EL (cell line): ENCODE measurements at regions not wholly inside any gene's neighbourhood (a gene's known extent, or its start where the extent isn't known, plus 50 kb on each side); places are given as distances from the start of the nearest gene placed in this dataset.

Source experiments
- DNase-seq: peaks from one replicate; pipeline ENCODE4 v3.0.0-alpha.2; 2016

DNA sequence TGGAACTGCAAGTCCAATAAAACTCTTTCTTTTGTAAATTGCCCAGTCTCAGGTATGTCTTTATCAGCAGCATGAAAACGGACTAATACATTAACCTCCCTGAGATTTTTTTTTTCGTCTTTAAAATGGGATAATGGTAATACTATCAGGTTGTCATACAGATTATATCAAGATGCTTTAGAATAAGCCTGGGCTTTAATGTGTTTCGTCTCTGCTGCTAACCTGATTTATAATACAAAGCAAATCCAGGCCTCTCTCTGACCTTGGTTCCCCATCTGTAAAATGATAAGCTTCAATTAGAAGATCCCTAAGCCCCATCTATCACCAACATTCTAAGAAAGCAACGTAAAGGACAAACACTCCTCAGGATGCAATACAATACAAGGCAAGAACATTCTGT, 283.5 kb downstream of the LRATD1 start:
- DNase-seq, result no peak

DNA sequence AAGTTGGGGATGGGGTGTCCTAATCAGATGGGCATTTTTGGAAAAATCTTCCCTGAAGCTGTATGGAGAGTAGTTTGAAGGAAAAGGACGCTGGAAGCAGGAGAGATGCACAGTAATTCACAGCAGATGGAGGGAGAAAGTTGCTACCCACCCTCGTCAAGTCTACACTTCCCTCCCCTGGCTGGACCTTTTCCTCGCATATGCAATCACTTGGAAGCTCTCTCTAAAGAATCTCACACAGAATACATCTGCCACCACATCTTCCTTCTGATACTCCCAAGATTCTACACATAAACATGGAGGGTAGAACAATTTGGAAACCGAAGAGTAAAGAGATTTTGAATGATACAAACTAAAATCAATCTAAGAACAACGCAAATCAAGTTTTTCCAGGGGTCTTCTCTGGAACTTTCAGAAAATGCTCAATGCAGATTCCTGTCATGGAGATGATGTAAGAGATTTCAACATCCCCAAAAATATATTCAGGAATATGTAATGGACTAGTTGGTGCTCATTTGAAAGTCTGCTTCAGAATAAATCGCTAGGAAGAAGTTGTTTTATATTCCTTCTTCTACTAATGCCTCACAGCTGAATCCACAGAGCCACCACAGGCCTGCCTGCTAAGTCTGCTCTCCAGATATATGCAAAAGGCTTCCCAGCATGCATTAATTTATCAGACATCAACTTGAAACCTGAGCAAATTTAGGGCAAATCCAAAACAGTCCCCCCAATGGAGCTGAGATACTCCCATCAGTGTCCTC, 291.5 kb downstream of the LRATD1 start:
- no peak for DNase-seq

DNA sequence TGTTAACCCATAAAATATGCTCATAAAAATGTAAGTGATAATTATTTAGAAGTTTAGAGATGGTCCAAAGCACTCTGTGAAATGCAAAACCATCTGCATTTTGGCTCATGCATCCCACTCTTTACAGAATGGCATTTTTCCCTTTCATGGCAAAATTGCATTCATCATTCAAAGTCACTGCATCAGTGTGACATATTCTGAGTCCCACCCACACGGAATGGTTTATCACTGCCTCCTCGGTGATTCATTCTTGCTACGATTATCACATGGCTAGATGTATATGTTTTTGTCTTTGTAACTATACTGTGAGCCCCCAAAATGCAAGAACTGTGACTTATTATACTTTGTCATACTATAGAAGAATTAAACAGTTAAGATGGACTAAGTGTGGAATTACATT, 293.0 kb downstream of the LRATD1 start:
- no peak for DNase-seq

DNA sequence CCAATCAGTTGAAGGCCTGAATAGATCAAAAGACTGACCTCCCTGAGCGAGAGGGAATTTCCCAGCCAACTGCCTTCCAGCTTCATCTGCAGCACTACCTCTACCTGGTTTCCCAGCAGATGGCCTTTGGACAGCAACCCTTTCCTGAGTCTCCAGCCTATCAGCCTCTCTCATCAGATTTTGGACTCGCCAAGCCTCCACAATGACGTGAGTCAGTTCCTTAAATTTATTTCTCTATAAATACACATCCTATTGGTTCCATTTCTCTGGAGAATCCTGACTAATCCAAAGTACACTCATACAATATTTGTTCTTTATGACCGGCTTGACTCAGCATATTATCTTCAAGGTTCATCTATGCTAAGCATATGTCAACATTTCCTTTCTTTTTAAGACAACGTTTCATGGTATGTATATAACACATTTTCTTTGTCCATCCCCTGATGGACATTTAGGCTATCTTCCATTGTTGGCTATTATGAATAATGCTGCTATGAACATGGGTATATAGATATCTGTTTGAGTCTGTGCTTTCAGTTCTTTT, 294.6 kb downstream of the LRATD1 start:
- no peak for DNase-seq

DNA sequence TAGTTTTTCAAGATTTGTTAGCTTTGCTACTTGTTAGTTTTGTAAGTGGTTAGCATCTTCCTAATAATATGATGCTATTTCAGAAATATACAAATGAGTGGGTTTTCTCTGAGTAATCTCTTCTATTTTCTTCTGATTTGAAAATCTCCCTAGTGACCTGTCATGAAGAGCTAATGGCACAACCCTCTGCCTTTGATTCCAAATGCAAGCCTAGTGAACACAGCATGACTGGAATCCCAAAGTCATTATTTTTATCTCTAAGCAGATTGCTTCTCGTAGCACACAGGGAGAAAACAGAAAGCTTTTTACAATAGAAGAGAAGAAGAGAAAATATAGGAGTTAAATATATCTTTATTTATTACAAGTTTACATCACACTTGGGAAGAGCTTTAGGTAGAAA, 295.5 kb downstream of the LRATD1 start:
- no peak for DNase-seq

DNA sequence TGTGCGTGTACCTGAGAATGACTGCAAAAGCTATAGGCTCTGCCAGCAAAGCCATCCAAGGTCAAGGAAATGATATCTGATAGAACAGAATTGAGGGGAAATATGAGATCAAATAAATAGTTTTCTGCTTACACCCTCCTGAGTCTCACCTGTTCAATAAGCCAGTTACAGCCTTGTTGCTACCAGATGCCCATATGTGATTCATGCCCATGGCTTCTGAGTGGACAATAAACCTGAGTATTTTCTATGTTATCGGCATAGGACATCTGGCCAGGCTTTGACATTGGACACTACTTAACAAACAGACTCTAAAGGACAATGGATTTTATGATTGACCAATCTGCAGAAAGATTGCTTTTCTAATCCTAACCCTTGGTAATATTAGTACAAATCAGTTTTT, 297.9 kb downstream of the LRATD1 start:
- no peak for DNase-seq

DNA sequence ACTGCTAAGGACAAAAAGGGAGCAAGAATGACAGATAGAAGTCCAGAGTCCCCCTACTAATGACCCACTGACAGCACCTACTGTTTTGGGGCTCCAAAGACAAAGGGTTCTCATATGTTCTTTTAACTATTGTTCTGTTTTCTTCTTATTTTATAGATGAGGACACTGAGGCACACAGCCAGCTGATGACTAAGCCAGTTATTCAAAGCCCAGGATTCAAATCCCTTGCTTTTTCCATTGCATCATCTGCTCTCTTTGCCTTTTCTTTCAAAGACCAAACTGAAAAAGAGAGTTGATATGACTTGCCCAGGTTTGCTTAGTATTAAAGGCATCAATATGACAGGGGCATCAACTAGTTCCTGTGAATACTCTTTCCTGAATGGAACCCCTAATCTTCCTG, 299.8 kb downstream of the LRATD1 start:
- no peak for DNase-seq

DNA sequence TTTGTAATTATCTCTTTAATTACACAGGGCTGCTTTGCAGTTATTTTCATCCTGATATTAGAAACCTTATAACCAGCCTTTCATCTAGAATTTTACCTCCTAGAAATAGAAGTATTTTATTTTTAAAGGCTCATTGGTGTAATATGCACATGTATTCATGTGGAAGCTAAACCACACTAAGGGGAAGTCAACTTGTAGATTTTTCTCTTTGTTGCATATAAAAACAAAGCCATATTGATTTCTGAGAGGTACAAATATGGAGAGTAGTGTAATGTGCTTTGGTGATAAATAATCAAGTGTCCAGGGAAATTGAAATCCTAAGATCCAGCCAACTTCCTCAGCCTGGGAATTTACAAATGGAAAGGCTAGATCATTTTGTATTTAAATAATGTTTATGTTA, 301.2 kb downstream of the LRATD1 start:
- DNase-seq, result no peak

DNA sequence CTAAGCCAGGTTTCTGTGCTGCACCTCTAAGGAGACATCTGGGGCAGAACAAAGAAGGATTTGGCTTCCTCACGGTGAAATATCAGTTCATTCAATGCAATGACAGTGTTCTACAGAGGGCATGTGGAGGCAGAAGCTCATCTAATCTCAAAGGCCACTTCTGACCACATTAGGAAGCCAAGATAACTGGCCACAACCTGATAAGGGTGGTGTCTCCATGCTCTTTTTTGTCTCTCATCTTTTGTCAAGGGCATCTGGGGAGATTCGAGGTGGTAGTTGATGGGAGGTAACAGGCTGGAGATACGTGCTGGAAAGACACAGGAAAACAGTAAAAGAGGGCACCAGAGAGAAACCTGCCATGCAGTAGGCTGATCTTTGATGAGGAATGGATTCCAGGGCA, 303.9 kb downstream of the LRATD1 start:
- DNase-seq, result no peak

DNA sequence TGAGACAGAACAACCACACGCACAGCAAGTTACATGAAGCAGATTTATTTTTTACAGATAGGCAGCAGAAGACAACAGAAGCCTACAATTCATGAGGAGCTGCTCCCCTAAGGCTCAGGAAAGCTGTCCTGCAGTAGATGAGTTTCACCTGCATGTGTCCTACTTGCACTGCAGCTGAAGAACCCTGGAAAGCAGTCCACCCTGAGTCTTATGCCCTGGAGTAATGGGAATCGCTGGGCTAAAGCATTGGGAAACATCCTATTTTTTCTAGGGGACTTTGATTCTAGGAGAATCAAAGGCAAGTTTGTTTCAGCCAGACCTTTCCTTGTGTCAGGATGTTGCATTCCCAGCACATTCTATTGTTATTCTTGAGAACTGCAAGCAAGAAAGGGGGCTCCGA, 304.8 kb downstream of the LRATD1 start:
- DNase-seq, result no peak

DNA sequence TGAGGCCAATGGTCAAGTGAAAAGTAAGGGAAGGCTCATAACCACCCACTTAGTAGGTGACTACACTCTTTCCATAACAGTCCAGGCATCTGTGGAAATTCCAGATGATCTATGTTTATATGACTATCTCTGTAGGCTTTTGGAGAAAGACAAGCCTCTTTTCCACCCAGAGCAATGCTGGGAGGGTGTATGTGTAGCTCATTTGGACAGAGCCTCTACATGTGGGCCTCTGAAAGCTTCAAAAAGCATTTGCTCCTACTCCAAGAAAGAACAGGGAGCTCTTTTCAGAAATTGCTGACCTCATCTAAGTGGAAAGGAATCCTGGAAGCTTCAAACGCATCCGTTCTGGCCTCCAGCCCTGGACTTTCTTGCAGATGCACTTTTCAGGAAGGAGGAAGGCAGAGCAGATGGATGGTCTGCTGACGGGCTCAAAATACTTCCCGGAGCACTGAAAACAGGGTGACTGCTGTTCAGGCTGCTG, 308.7 kb downstream of the LRATD1 start:
- no peak for DNase-seq

DNA sequence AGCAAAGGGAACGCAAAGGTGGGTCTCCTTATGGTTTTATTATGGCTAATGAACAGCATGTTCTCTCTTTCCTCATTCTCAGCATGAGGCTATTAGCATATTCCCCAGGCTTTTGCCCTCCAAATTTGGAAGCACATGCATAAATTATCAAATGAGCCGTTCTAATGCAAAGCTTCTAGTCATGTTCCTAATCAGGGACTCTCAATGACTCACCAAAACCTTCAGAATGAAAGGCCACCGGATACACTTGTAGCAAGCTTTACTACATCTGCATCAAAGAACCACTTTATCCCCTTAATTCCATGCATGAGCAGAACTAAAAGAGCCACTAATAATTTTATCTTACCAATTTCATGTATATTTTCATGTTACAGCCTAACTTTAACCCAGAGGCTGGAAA, 310.5 kb downstream of the LRATD1 start:
- no peak for DNase-seq

DNA sequence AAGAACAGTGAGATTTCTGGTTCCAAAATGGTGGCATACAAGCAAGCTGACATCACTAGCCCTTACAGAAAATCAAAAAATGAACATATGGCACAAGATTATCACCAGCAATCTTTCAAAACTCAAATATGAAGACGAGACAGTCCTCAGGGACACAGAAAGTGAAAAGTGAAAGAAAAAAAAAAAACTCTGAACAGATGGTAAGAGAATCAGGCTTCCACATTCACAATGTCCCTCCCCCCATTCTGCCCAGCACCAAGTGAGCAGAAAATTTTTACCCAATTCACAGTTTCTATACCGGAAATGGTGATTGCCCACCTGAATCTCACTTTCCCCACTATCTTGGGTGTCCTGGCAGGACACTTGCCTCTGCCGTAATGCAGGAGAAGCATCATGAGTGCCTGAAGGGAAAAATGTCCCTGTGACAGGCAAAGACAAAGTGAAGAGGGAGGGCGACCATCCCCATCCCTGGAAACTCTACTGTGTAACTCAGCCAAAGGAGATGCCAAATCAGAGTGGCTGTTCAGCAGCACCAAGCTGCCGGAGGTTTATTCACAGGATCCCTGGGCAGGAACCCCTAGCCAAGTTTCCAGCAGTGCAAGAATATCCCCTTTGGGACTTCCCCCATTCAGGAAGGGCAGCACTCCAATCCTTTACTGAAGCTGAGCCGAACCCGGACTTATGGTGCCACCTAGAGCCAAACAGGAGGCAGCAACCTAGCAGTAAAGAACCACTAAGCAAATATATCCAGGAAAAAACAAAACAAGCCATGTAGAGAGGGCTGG, 312.2 kb downstream of the LRATD1 start:
- DNase-seq, result peak; percentile 31

DNA sequence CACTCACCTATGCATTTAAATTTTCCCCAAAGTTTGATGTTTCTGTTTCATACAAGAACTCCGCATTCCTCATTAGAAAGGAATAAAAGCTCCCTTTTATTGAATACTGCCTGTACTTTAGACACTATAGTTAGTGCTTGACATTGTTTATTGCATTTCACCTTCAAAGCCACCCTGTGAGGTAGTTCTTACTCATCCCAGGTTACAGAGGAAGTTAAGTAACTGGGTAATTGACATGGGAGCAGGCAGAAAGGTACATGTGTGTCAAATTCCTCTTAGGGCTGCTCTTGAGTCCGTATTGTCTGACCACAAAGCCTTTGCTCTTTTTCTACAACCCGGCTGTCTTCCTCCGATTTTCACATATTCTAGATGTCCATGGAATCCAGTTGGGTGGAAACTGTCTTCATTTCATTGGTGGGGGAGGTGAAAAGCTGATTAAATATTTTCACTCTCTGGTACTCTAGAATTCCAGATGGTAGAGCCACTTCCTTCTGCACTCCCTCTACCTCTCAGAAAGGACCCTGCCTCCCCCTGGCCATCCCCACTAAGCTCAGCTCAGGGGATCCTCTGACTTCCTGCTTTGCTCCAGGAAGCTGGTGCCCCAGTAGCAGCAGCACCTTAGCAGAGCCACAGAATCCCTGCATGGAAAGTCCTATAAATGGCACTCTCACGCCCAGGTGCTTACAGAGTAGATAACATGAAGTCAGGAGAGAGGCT, 319.2 kb downstream of the LRATD1 start:
- no peak for DNase-seq

DNA sequence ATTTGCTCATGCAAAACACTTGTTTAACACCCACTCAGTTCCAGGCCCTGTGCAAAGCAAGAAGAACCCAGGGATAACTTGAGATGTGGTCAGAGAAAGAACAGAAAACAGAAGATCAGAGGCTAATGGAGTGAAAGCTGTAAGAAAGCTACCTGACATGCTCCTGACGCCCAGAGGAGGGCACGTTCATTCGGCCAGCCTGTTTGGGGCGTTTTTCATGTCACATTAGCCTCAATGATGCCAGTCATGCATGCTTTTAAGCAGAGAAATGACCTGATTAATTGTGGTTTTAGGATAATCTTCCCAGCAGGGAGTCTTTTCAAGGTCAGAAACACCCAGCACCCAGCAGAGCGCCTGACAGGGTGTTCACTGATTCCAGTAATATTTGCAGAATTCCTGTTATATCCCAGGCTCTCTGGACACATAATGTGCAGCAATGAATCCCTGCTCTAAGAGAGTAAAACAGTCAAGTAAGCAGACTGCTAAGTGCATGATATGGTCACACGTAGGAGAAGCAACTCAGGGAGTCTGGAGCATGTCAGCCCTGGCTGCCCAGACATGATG, 320.0 kb downstream of the LRATD1 start:
- DNase-seq, result no peak

DNA sequence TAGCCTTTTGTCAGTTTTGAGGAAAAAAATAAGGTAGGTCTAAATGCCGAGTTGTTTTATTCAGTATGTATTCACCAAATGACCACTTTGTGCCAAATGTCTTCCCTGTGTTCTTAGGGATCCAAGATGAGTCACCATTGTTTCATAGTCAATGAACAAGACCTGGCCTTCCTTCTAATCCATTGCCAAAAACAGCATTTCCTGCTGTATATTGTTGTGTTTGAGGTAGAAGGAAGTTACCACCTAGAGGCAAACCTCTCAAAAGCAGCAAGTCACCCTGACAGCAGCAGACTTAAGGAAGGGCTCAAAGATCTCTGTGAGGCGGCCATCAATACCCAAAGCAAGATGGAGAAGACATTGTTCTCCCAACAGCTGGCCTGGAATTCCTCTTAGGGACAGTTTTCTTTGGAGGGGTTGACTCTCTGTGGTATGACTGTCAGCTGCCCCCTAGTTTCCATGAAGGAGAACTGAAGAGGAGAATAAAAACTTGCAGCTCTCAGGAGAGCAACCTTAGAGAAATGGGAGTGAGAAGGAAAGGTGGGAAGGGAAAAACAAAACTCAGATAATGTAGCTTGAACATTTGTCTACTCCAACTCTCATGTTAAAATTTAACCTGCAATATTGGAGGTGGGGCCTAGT, 328.3 kb downstream of the LRATD1 start:
- DNase-seq, result no peak

DNA sequence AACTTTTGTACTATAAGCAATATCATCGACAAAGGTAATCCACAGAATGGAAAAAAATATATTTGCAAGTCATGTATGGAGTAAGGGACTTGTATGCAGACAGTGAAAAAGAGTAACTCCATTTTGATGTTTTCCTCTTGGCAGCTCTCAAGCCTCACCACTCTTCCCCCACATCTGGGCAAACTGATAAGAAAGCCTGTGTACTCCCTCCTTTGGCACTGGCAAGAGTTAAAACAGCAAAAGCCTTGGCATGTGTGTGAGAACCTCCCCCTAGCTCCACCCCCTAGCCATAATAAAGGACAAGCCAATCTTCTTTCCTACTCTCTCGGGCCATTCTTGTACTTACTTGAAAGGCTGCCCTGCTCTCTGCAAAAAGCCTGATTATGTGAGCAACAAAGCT, 335.2 kb downstream of the LRATD1 start:
- DNase-seq, result no peak

DNA sequence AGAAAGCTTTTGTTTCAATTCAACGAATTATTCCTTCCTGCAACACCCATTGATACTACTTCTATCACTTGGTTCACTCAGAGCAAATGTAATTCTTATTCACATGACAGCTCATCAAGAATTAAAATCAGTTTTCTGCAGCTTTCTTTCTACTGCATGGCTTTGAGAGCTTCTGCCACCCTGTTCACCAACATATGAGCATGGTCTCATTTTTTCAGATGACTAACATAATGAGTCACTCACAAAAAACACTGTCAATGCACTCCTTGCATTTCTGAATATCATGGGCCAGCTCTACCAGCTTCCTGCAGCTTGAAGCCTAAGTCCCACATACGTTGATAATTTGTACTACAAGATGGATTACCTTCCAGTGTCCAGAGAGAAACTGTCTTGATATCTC, 342.9 kb downstream of the LRATD1 start:
- DNase-seq, result peak; percentile 2

DNA sequence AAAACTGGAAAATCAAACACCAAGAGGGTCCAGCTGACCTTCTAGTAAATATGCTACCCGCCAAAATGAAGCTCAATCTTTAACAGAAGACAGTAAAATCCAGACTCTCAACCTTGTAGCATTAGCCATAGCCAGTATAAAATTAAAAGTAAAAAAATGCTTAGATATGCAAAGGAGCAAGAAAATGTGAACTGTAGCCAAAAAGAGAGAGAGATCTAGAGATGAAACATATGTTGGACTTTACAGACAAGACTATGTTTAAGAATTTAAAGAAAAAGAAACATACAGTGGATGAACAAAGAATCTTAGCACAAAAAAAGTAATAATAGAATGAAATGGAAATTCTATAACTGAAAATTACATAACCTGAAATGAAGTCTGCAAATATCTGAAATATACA, 344.5 kb downstream of the LRATD1 start:
- no peak for DNase-seq

DNA sequence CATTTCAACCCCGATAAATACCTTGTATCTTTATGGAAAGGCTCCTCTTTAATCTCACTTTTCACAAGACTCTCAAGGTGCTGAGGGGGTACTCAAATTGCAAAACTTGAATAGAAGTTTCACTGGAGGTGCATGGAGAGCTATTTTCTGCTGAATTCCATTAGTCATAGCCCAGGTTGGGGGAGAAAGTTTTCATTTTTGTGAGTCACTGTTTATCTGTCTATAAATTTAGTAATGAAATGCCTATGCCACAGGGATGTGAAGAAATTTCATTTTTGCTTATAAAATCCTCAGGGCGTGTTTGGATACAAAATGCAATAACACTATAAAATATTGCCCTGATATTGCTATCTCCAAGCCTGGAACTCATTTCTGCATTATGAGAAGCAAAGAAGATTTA, 346.3 kb downstream of the LRATD1 start:
- DNase-seq, result no peak

DNA sequence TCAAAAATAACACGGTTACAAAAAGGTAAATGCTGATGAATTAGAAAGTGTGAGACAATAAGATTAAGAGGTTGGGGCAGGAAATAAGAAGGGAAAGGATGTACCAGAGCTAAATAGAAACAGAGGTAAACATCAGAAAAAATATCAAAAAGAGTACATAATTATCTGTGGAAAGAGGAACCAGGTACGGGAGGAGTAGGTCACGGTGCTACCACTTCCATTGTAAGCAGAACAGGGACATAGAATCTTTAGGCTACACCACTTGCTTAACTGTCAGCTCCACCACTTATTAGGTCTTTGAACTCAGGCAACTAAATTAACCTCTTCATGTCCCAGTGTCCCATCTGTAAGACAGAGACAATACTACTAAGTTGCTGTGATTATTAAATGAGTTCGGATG, 350.3 kb downstream of the LRATD1 start:
- no peak for DNase-seq

DNA sequence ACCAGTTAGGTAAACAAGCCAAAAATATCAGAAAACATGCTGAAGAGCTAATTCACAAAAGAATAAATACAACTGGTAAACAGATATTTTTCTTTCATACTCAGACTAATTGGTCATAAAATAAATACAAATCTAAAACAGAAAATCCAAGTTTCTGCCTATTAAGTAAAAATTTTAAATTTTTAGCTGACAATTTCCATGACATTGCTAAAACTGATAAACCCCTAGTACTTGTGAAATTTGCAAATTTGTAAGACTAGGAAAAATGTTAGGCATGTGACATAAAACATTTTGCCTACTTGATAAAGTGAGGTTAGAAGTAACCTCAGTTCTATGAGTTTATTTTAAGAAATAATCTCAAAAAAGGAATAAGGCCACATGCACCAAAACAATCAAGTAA, 356.1 kb downstream of the LRATD1 start:
- no peak for DNase-seq

DNA sequence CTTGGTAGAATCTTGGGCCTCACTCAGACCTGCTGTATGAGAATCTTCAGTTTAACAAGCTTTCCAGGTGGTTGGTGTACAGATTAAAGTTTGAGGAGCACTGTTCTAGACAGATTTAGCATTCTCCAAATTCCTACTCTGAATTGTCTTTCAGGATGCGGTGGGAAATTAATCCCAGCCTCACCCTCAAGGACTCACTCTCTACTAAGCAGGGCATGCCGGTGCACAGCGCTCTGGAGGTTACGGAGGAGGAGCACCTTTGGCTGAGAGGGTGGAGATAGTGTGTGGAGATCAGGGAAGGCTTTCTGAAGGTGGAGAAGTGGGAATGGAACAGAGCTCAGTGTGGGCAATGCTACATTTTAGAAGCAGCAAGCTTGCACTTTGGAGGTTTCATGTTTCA, 359.2 kb downstream of the LRATD1 start:
- DNase-seq, result no peak
